ENCODE measurements at regions not wholly inside any gene's neighbourhood (a gene's known extent, or its start where the extent isn't known, plus 50 kb on each side); places are given as distances from the start of the nearest gene placed in this dataset.
A peak's percentile ranks its signal among the peaks of the same experiment; 100 is the strongest.

- DNase-seq (ENCODE audit: low spot score) = no peak
Measured at GRCh38 chr2:12421046-12421445, 295.7 kb upstream of the TRIB2 start.

GRCh38 chr2:12424219-12424618, 292.5 kb upstream of the TRIB2 start:
- no peak for DNase-seq (ENCODE audit: low spot score)

- no peak for DNase-seq (ENCODE audit: low spot score)
Measured at GRCh38 chr2:12424809-12425208, 291.9 kb upstream of the TRIB2 start.

GRCh38 chr2:12428324-12428723, 288.4 kb upstream of the TRIB2 start:
- DNase-seq (ENCODE audit: low spot score) = no peak

DNA sequence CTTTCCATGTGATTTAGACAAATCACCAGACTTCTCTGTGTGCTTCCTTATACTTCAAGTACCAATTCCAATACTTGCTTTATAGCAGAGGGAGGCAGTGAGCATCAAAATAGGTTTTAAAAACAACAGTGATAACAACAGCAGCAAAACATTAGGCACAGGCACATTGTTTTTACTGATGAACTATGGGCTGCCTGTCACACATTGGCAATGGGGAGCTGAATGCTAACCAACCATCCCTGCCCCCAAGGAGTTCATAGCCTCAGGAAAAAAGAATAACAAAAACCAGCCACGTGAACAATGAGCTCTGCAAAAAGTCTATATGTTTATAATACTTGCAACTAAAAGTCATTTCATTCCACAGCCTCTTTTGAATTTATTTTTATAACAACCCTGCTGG, 287.9 kb upstream of the TRIB2 start:
- DNase-seq (ENCODE audit: low spot score) = no peak

DNA sequence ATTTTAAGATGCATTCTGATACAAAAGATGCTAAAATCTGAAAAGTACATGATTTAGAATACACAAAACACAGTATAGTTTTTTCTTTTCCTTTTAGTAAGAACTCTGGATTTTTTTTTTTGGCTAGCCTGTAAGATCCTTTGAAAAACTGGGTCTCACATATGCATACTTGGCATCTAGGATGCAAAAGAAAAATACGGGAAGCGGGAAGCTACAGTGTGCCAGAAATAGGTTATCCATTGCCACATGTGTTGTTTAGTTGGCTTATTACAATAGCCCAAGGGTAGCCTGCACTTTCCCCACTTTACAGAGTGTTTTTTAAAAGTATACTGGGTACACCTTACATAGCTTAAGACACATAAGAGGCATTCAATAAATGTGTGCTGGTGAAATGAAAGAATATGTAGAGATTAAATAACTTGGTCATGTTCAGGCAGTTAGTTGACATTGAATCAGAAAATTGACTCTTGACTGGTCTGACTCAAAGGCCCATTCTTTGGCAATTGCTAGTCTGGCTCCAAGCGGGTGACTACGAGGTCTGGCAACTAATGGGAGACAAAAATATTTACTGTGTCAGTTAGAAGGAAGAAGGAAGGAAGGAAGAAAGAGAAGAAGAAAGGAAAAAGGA, 286.8 kb upstream of the TRIB2 start:
- no peak for DNase-seq (ENCODE audit: low spot score)

DNA sequence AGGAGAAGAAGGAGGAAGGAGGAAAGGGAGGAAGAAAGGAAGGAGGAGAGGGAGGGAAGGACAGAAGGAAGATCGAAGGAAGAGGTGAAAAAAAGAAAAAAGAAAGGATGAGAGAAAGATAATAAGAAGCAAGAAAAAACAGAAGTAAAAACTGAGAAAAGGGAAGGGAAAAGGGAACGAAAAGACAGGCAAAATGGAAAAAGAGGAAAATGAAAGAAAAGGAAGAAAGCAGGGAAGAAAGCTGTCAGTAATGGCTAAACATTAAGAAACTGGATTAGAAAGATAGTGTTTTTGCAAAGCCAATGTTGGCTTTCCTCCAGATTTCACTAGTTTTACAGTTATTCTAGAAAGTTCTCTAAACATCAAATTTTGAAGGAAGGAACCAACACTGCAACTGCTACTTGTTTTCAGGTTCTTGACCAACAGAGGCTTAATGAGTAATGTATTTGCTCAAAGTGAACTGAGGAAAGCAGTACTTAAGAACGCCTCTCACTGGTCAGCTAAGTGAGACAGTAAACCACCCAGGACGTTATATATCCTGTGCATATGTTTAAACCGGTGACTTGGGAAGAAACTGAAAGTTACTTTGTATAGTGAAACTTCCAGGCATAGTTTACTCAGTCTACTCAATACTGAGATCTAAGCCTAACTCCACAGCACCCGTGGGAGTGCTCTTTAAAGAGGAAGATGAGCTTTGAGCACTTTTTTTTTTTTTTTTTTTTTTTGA, 286.2 kb upstream of the TRIB2 start:
- DNase-seq (ENCODE audit: low spot score) = no peak

DNA sequence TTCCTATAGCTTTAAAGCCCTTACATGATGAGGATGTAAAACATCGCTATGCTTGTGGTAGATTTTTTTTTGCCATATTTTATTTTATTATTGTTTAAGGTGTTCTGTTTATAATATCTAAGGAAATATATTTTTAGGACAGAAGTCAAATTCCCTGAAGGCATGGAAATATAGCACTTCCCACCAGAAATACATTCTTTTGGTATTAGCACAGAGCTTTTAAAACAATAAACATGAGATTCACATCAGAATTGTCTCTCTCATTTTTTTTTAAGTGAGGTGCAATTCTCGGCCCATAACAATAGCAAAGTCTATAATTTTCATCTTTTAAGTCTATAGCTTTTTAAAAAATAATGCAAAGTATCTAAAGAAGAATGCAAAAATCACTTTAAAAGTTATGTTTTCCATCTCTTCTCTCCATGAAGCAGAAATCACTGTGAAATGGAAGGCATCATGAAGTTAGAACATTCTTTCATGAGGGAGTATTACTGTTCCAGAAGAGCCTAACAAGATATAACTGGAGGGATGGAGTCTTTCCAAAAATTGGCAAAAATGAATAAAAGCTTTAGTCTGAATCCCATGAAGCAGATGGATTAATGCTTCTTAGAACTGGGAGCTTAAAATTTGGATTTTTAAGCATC, 283.6 kb upstream of the TRIB2 start:
- DNase-seq (ENCODE audit: low spot score) = no peak

DNA sequence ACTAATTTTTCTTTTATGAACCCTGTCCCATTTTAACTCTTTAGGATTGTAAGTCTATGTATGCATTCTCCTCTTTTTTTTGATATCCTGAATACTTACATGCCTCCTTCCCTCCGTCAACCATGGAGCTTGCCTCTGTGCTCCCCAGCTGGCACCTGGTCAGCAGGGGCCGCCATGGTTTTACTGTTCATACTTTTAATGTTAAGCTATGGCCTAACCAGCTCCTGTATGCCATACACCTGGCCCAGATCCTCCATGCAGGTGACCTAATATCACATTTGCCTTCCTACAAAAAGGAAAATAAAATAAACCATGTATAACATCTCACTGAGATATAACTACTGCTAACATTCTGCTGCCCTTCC, 283.1 kb upstream of the TRIB2 start:
- DNase-seq (ENCODE audit: low spot score) = no peak

GRCh38 chr2:12434630-12435098, 282.1 kb upstream of the TRIB2 start:
- no peak for DNase-seq (ENCODE audit: low spot score)

GRCh38 chr2:12435430-12436222, 281.1 kb upstream of the TRIB2 start:
- DNase-seq (ENCODE audit: low spot score) = no peak

- no peak for DNase-seq (ENCODE audit: low spot score)
Measured at GRCh38 chr2:12436483-12436882, 280.3 kb upstream of the TRIB2 start.

GRCh38 chr2:12436935-12437561, 279.7 kb upstream of the TRIB2 start:
- DNase-seq (ENCODE audit: low spot score) = no peak

DNA sequence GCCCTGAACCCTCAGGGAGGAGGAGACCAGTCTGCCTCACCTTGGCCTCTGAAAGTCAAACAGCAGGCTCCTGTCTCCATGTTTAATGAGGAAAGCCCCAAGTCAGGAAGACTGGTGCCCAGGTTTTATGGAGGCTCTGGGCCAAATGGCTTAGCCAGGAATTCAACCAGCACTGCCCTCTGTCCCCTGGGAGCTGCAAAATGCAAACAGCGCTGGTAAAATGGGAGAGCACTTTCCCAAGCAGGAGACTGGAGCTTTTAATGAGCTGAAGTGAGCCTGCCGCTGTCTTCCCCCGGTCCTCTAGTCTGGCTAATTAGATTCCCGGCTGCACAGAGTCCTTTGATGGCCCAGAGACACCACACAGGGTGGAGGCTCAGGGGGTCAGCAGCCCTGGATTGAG, 276.0 kb upstream of the TRIB2 start:
- peak; percentile 22 for DNase-seq (ENCODE audit: low spot score)

DNA sequence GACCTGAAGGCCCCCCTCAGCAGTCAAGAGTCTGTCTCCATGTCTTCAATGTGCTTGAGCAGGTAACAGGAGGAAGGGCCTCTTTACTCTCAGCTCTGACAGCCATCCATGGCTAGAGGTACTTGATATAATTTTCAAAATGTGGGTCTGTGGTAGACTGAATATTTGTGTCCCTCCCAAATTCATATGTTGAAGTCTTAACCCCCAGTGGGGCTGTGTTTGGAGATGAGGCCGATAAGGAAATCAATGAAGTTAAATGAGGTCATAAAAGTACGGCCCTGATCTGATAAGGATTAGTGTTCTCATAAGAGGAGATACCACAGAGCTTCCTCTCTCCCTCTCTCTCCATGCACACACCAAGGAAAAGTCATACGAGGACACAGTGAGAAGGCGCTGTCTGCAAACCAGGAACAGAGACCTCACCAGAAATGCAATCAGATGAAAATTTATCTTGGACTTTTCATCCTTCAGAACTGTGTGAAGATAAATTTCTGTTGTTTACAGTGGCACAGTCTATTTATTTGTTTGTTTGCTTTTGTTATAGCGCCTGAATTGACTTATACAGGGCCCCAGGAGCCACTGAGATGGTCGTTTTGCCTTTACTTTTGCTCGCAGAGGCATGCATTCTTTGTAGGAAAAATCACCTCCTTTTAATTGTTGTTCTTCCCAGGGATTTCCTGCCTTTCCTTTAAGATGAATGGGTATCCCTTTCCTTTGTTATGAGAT, 274.8 kb upstream of the TRIB2 start:
- no peak for DNase-seq (ENCODE audit: low spot score)

GRCh38 chr2:12442476-12442847, 274.3 kb upstream of the TRIB2 start:
- no peak for DNase-seq (ENCODE audit: low spot score)

GRCh38 chr2:12448846-12449505, 267.8 kb upstream of the TRIB2 start:
- DNase-seq (ENCODE audit: low spot score) = no peak

DNA sequence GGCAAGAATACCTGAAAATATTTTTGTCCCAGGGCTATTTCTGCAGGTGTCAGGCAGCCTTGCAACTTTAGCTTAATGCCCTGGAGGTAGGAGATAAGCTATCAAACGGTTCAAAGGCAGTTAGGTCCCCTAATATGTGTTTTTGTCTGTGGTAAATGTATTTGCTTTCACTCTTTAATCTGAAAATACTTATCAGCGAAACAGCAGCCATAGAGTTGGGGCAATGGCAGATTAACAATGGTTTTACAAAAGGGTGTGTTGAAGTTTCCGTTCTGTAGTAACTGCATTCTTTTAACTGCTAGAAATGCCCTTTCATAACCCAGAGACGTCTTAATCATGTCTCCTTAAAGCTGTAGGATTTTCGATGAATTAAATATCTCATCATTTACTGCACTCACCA, 265.0 kb upstream of the TRIB2 start:
- DNase-seq (ENCODE audit: low spot score) = no peak

- no peak for DNase-seq (ENCODE audit: low spot score)
Measured at GRCh38 chr2:12452185-12452584, 264.6 kb upstream of the TRIB2 start.

DNA sequence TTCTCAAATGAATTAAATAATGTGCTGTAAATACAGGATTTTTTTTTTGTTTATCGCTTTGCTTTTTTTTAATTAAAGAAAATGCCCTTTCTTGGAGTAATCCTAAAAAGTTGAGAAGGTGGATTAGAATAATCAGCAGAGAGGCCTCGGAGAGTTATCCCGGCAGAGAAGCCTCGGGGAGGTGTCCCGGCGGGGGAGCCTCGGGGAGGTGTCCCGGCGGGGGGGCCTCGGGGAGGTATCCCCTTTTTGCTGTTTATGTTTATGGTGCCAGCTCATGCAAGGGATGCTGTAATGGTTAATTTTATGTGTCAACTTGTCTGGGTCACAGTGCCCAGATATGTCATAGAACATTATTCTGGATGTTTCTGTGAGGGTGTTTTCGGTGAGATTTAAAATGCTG, 263.0 kb upstream of the TRIB2 start:
- DNase-seq (ENCODE audit: low spot score) = no peak

DNA sequence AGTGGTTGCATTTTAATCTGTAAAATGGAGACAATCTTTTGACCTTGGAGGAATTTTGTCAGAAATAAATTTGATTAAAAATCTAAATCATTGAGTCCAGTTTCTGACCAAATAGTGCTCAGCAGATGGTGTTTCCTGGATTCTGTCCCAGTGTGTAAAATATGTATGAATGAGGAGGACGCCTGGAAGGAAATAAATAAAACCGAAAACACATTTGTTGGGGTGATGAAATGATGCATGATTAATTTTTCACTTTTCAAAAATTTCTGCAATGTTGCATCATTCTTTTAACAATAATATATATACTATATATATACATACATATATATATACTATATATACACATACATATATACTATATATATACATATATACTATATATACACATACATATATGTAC, 261.1 kb upstream of the TRIB2 start:
- no peak for DNase-seq (ENCODE audit: low spot score)
